T-cell (primary cell): ENCODE measurements at regions not wholly inside any gene's neighbourhood (a gene's known extent, or its start where the extent isn't known, plus 50 kb on each side); places are given as distances from the start of the nearest gene placed in this dataset.

Source experiments
- ATAC-seq, 4 experiments: fragments of 200-7000 bp in 3 of 4; fragments of 150-1000 bp in 1 of 4; cut with Tn5 transposase; replicated peaks in 1 of 4; 1 replicate in 3 of 4; 2 replicates in 1 of 4; pipeline ENCODE4 v1.10.0; 2021; ENCODE audit warnings: moderate library complexity in 3 of 4, mild to moderate bottlenecking in 2 of 4, moderate number of reproducible peaks in 1 of 4
- CTCF ChIA-PET, 2 donors: fragments of 300-600 bp; sonication (Branson Sonifier 250); formaldehyde crosslinking; loops; one replicate each; lab custom pipeline; 2022; ENCODE audit warnings: antibody characterized with exemption in 2 of 2; lab: Charles Lee
- POLR2A ChIA-PET, 2 donors: fragments of 300-600 bp; sonication (Branson Sonifier 250); formaldehyde crosslinking; loops; one replicate each; lab custom pipeline; 2022; ENCODE audit warnings: antibody characterized with exemption in 2 of 2; lab: Charles Lee
- DNase-seq, 35 experiments: peaks; one replicate each; pipeline versions ENCODE4 v3.0.0 to v3.0.0-alpha.2; 2013 to 2023
- H3K27ac ChIP-seq: one replicate; pipeline ENCODE4 v1.5.1; 2013; ENCODE audit warnings: low read length
- H3K27me3 ChIP-seq, 2 experiments: replicated peaks in 1 of 2; 1 replicate in 1 of 2; 2 replicates in 1 of 2; pipeline versions ENCODE4 v1.6.1 to v1.7.0; 2013; ENCODE audit warnings: low read length in 1 of 2, mixed read lengths in 1 of 2; ENCODE audit not compliant: control insufficient read depth in 2 of 2, insufficient read depth in 2 of 2; ENCODE audit errors: extremely low read depth in 1 of 2
- H3K36me3 ChIP-seq, 2 donors: 1 replicate in 1 of 2; 2 replicates in 1 of 2; pipeline versions ENCODE4 v1.6.1 to v1.7.0; 2013; ENCODE audit warnings: low read length in 1 of 2; ENCODE audit not compliant: control insufficient read depth in 2 of 2, insufficient read depth in 1 of 2; ENCODE audit errors: extremely low read depth in 1 of 2
- H3K4me1 ChIP-seq, 2 experiments: 1 replicate in 1 of 2; 2 replicates in 1 of 2; pipeline versions ENCODE4 v1.6.1 to v1.7.0; 2013; ENCODE audit warnings: low read length in 2 of 2, mixed read lengths in 1 of 2; ENCODE audit not compliant: insufficient read depth in 2 of 2, control insufficient read depth in 1 of 2; ENCODE audit errors: extremely low read depth in 1 of 2
- H3K4me3 ChIP-seq, 2 donors: 1 replicate in 1 of 2; 2 replicates in 1 of 2; pipeline versions ENCODE4 v1.5.1 to v1.7.0; 2013; ENCODE audit warnings: mild to moderate bottlenecking in 2 of 2, low read length in 1 of 2, moderate library complexity in 1 of 2; ENCODE audit not compliant: control insufficient read depth in 1 of 2; ENCODE audit errors: extremely low read depth in 1 of 2
- H3K9me3 ChIP-seq: 2 replicates; pipeline ENCODE4 v1.7.0; 2013
- H3K27ac Mint-ChIP-seq, 2 donors: one replicate each; pipeline ENCODE4 v1.8.0; 2020 to 2021; ENCODE audit warnings: mild to moderate bottlenecking in 2 of 2, mixed read lengths in 2 of 2
- H3K27me3 Mint-ChIP-seq, 2 donors: one replicate each; pipeline ENCODE4 v1.8.0; 2021 to 2022; ENCODE audit warnings: mixed read lengths in 2 of 2
- H3K36me3 Mint-ChIP-seq: one replicate; pipeline ENCODE4 v1.8.0; 2021; ENCODE audit warnings: mixed read lengths
- H3K4me1 Mint-ChIP-seq, 3 donors: one replicate each; pipeline ENCODE4 v1.8.0; 2020 to 2022; ENCODE audit warnings: mixed read lengths in 3 of 3, mild to moderate bottlenecking in 1 of 3
- H3K4me3 Mint-ChIP-seq, 3 donors: one replicate each; pipeline ENCODE4 v1.8.0; 2020 to 2022; ENCODE audit warnings: mild to moderate bottlenecking in 3 of 3, mixed read lengths in 3 of 3, moderate library complexity in 3 of 3
- H3K9me3 Mint-ChIP-seq, 3 donors: one replicate each; pipeline ENCODE4 v1.8.0; 2020 to 2022; ENCODE audit warnings: mixed read lengths in 3 of 3
- WGBS: methylation state at CpG from one replicate; pipeline ENCODE4 v1.1.5; 2013; ENCODE audit warnings: missing lambda C conversion rate; ENCODE audit not compliant: insufficient coverage; 5-methylcytosine and 5-hydroxymethylcytosine counted together

GRCh38 chr6:40196135-40196518 lies 261.9 kb upstream of the MOCS1 start:
- Histone ChIP-seq H3K27ac (no peak overlapping the region), H3K36me3 (no peaks in the 10 kb centered on the region), H3K27me3 (peaks cover 0 to 2% of the 10 kb centered on the region in 2 experiments), H3K9me3 (no peaks in the 10 kb centered on the region), H3K4me1 (no peaks in the 10 kb centered on the region), H3K4me3 (no peak overlapping the region)
- CTCF ChIA-PET = no interaction called here
- POLR2A ChIA-PET = no interaction called here
- no peak for DNase-seq
- Mint-ChIP-seq H3K36me3 (no peaks in the 10 kb centered on the region), H3K27me3 (peaks cover 3 to 10% of the 10 kb centered on the region in 2 donors), H3K9me3 (peaks cover 0 to 4% (median 0%) of the 10 kb centered on the region in 3 donors), H3K4me1 (no peaks in the 10 kb centered on the region), H3K27ac (no peak overlapping the region), H3K4me3 (no peak overlapping the region)
- no peak for ATAC-seq
- 85% methylated on average over 3 of the region's 4 CpGs for WGBS

- WGBS = 78% methylated on average over 6 of the region's 11 CpGs
- no peaks in the 10 kb centered on the region for H3K4me1 ChIP-seq
- no peaks in the 10 kb centered on the region for H3K9me3 ChIP-seq
- H3K27me3 ChIP-seq = peaks cover 0 to 2% of the 10 kb centered on the region in 2 experiments
- H3K27ac ChIP-seq = no peak overlapping the region
- ATAC-seq (no peak), DNase-seq (no peak)
- ChIA-PET CTCF (no interaction called here), POLR2A (no interaction called here)
- Mint-ChIP-seq H3K27me3 (peaks cover 5 to 16% of the 10 kb centered on the region in 2 donors), H3K4me3 (no peak overlapping the region), H3K9me3 (peaks cover 0 to under 1% (median 0%) of the 10 kb centered on the region in 3 donors), H3K36me3 (no peaks in the 10 kb centered on the region), H3K27ac (no peak overlapping the region), H3K4me1 (no peaks in the 10 kb centered on the region)
- no peak overlapping the region for H3K4me3 ChIP-seq
- no peaks in the 10 kb centered on the region for H3K36me3 ChIP-seq
These were observed 261.3 kb upstream of the MOCS1 start for GRCh38 chr6:40195428-40196134.

GRCh38 chr6:40194447-40195170 lies 260.3 kb upstream of the MOCS1 start:
- H3K36me3 Mint-ChIP-seq = no peaks in the 10 kb centered on the region

GRCh38 chr6:40192516-40192915 lies 258.3 kb upstream of the MOCS1 start:
- no peak for DNase-seq
- Histone ChIP-seq H3K4me3 (no peak overlapping the region), H3K27me3 (peaks cover 0 to 2% of the 10 kb centered on the region in 2 experiments), H3K4me1 (no peaks in the 10 kb centered on the region), H3K27ac (no peak overlapping the region), H3K36me3 (no peaks in the 10 kb centered on the region), H3K9me3 (no peaks in the 10 kb centered on the region)
- H3K36me3 Mint-ChIP-seq = no peaks in the 10 kb centered on the region
- H3K9me3 Mint-ChIP-seq = peaks cover 0 to 2% (median 0%) of the 10 kb centered on the region in 3 donors
- no peak for ATAC-seq
- H3K27ac Mint-ChIP-seq = no peak overlapping the region
- 60% methylated on average over 1 of the region's 4 CpGs for WGBS
- H3K4me3 Mint-ChIP-seq = no peak overlapping the region
- H3K27me3 Mint-ChIP-seq = peaks cover 5 to 26% of the 10 kb centered on the region in 2 donors
- H3K4me1 Mint-ChIP-seq = no peaks in the 10 kb centered on the region
- ChIA-PET POLR2A (no interaction called here), CTCF (no interaction called here)

More at GRCh38 chr6:40194447-40195170, 260.3 kb upstream of the MOCS1 start:
- H3K4me1 ChIP-seq = no peaks in the 10 kb centered on the region
- no peaks in the 10 kb centered on the region for H3K9me3 ChIP-seq
- CTCF ChIA-PET = no interaction called here
- Mint-ChIP-seq H3K27me3 (peaks cover 5 to 16% of the 10 kb centered on the region in 2 donors), H3K4me1 (no peaks in the 10 kb centered on the region), H3K4me3 (no peak overlapping the region), H3K9me3 (no peaks in the 10 kb centered on the region), H3K27ac (no peak overlapping the region)
- no peak overlapping the region for H3K4me3 ChIP-seq
- no peak for DNase-seq
- H3K27ac ChIP-seq = no peak overlapping the region
- POLR2A ChIA-PET = no interaction called here
- peaks cover 0 to 2% of the 10 kb centered on the region in 2 experiments for H3K27me3 ChIP-seq
- ATAC-seq = no peak
- no peaks in the 10 kb centered on the region for H3K36me3 ChIP-seq
- WGBS = no CpG with 5 or more reads among the region's 3 CpGs

DNA sequence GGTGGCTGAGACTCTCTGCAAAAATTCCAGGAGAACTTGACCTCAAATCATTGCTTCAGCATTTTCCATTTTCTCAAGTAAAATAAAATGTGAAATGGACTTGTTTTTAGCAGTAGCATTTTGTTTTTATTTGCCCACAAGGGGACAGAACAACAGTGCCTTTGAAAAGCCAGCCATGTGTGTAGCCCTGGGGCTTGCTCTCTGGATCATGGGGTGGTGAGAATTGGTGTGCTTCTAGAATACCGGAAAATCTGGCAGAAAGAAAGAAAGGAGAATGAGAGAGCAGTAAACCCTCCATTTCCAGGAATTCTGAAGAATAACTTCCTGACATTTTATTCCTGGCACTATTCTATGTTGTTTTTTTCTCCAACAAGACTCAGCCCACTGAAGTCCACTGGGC lies 254.7 kb upstream of the MOCS1 start:
- H3K27me3 Mint-ChIP-seq = peaks cover 12 to 36% of the 10 kb centered on the region in 2 donors
- no peaks in the 10 kb centered on the region for H3K4me1 Mint-ChIP-seq

GRCh38 chr6:40187535-40188144 lies 253.4 kb upstream of the MOCS1 start:
- peaks cover 0 to 3% of the 10 kb centered on the region in 2 experiments for H3K27me3 ChIP-seq
- 73% methylated on average over 5 of the region's 5 CpGs for WGBS
- Mint-ChIP-seq H3K4me1 (no peaks in the 10 kb centered on the region), H3K27ac (no peak overlapping the region), H3K9me3 (peaks cover 10 to 17% (median 16%) of the 10 kb centered on the region in 3 donors), H3K36me3 (no peaks in the 10 kb centered on the region), H3K27me3 (peaks cover 12 to 37% of the 10 kb centered on the region in 2 donors), H3K4me3 (no peak overlapping the region)
- DNase-seq (no peak), ATAC-seq (no peak)
- H3K36me3 ChIP-seq = no peaks in the 10 kb centered on the region
- CTCF ChIA-PET = no interaction called here
- no peaks in the 10 kb centered on the region for H3K4me1 ChIP-seq
- no peaks in the 10 kb centered on the region for H3K9me3 ChIP-seq
- POLR2A ChIA-PET = no interaction called here
- no peak overlapping the region for H3K4me3 ChIP-seq
- no peak overlapping the region for H3K27ac ChIP-seq

More for the DNA sequence above, 254.7 kb upstream of the MOCS1 start:
- Histone ChIP-seq H3K27ac (no peak overlapping the region), H3K4me1 (no peaks in the 10 kb centered on the region), H3K27me3 (peaks cover 0 to 3% of the 10 kb centered on the region in 2 experiments), H3K36me3 (no peaks in the 10 kb centered on the region), H3K4me3 (no peak overlapping the region), H3K9me3 (no peaks in the 10 kb centered on the region)
- Mint-ChIP-seq H3K36me3 (no peaks in the 10 kb centered on the region), H3K27ac (no peak overlapping the region), H3K4me3 (no peak overlapping the region), H3K9me3 (peaks cover 2 to 8% (median 5%) of the 10 kb centered on the region in 3 donors)
- ChIA-PET CTCF (no interaction called here), POLR2A (no interaction called here)
- no CpG with 5 or more reads among the region's 1 CpG for WGBS
- DNase-seq (no peak), ATAC-seq (no peak)
